GM12878 (cell line): ENCODE measurements at regions not wholly inside any gene's neighbourhood (a gene's known extent, or its start where the extent isn't known, plus 50 kb on each side); places are given as distances from the start of the nearest gene placed in this dataset.

Experiments
- ATAC-seq: fragments of 200-7000 bp; cut with Tn5 transposase; 3 replicates; pipeline ENCODE4 v1.9.1; 2020; ENCODE audit warnings: mild to moderate bottlenecking, moderate library complexity
- BruUV-seq: library from RNA; stranded (reverse); fragments of 400-500 nt; replicated peaks from 2 replicates; lab custom pipeline; 2021; lab: Mats Ljungman, UMichigan
- CTCF ChIA-PET: fragments of 300-600 bp; sonication (Branson Sonifier 250); formaldehyde crosslinking; extraction: SDS; loops from one replicate; lab custom pipeline; 2021; ENCODE audit warnings: inconsistent platforms; lab: Yijun Ruan, JAX
- POLR2A ChIA-PET: fragments of 350-600 bp; formaldehyde crosslinking; extraction: SDS; loops from one replicate; lab custom pipeline; 2021; ENCODE audit warnings: inconsistent platforms; lab: Charles Lee
- RAD21 ChIA-PET: fragments of 300-600 bp; sonication (Branson Sonifier 250); formaldehyde crosslinking; loops from one replicate; lab custom pipeline; 2023; ENCODE audit warnings: antibody characterized with exemption; ENCODE audit not compliant: unreplicated experiment; lab: Charles Lee
- SMC1A ChIA-PET: fragments of 300-600 bp; sonication (Branson Sonifier 250); formaldehyde crosslinking; loops from one replicate; lab custom pipeline; 2023; ENCODE audit not compliant: unreplicated experiment, uncharacterized antibody; lab: Charles Lee
- DNase-seq: peaks from one replicate; pipeline ENCODE4 v3.0.0-alpha.2; 2011; ENCODE audit warnings: low read depth, low spot score
- FAIRE-seq: peaks from 3 replicates; lab custom pipeline; 2011; peaks lifted over from hg19 to GRCh38; lab: Jason Lieb, UNC
- H2AFZ ChIP-seq: 2 replicates; pipeline ENCODE4 v1.6.0; 2011; ENCODE audit warnings: low read depth, low read length, control low read depth; ENCODE audit not compliant: control insufficient read depth
- H3K27ac ChIP-seq: 2 replicates; pipeline ENCODE4 v1.5.1; 2011; ENCODE audit warnings: control low read depth; ENCODE audit not compliant: control insufficient read depth, insufficient read depth
- H3K27me3 ChIP-seq, 2 experiments: replicated peaks in 1 of 2; 2 replicates each; pipeline versions ENCODE4 v1.6.0 to v1.6.1; 2011; ENCODE audit warnings: low read length in 1 of 2; ENCODE audit not compliant: control insufficient read depth in 2 of 2, insufficient read depth in 2 of 2
- H3K36me3 ChIP-seq, 2 experiments: 2 replicates each; pipeline ENCODE4 v1.5.1; 2011; ENCODE audit warnings: low read length in 1 of 2; ENCODE audit not compliant: control insufficient read depth in 2 of 2, insufficient read depth in 2 of 2
- H3K4me1 ChIP-seq: 2 replicates; pipeline ENCODE4 v1.6.1; 2011; ENCODE audit warnings: mild to moderate bottlenecking, low read length, moderate library complexity, mixed read lengths; ENCODE audit not compliant: control insufficient read depth, insufficient read depth
- H3K4me2 ChIP-seq: 2 replicates; pipeline ENCODE4 v1.6.0; 2011; ENCODE audit warnings: control low read depth; ENCODE audit not compliant: control insufficient read depth, insufficient read depth
- H3K4me3 ChIP-seq: fragments of 200-600 bp; sonication (generic); 2 replicates; pipeline ENCODE4 v1.5.1; 2016
- H3K79me2 ChIP-seq: 2 replicates; pipeline ENCODE4 v1.6.0; 2011; ENCODE audit warnings: low read length; ENCODE audit not compliant: control insufficient read depth, insufficient read depth
- H3K9ac ChIP-seq: 2 replicates; pipeline ENCODE4 v1.8.0; 2011; ENCODE audit warnings: low read length, control low read depth, mixed read lengths; ENCODE audit not compliant: control insufficient read depth, insufficient read depth
- H3K9me3 ChIP-seq: replicated peaks from 3 replicates; pipeline ENCODE4 v1.5.1; 2011; ENCODE audit warnings: mild to moderate bottlenecking, low read length; ENCODE audit not compliant: control insufficient read depth, insufficient read depth
- H4K20me1 ChIP-seq: 2 replicates; pipeline ENCODE4 v1.6.0; 2011; ENCODE audit not compliant: control insufficient read depth, insufficient read depth
- ASH2L ChIP-seq: fragments of 300-600, 200-600 bp; sonication (generic); IDR thresholded peaks from 2 replicates; pipeline ENCODE4 v1.6.1; 2017; ENCODE audit warnings: low read depth, mild to moderate bottlenecking, borderline replicate concordance
- CEBPB ChIP-seq, 2 experiments: fragments of 150-350 bp in 1 of 2; IDR thresholded peaks; 2 replicates each; pipeline ENCODE4 v1.6.1; 2012 to 2014; ENCODE audit warnings: low read depth in 2 of 2, low read length in 2 of 2, borderline replicate concordance in 1 of 2, inconsistent platforms in 1 of 2
- FOS ChIP-seq: IDR thresholded peaks from 3 replicates; pipeline ENCODE4 v1.6.1; 2011; ENCODE audit warnings: borderline replicate concordance; ENCODE audit not compliant: insufficient read length; ENCODE audit errors: extremely low read depth
- FOXK2 ChIP-seq: fragments of 450-650 bp; IDR thresholded peaks from 2 replicates; pipeline ENCODE4 v1.6.1; 2017; ENCODE audit warnings: mild to moderate bottlenecking, moderate library complexity
- KAT2A ChIP-seq: conservative IDR thresholded peaks from 2 replicates; pipeline ENCODE4 v1.6.1; 2011; ENCODE audit warnings: low read depth, low read length; ENCODE audit not compliant: control insufficient read depth
- MYB ChIP-seq: fragments of 150-350 bp; IDR thresholded peaks from 2 replicates; pipeline ENCODE4 v1.6.1; 2014; ENCODE audit warnings: mild to moderate bottlenecking, low read depth, low read length, borderline replicate concordance
- SPI1 ChIP-seq: IDR thresholded peaks from 2 replicates; pipeline ENCODE4 v1.6.1; 2011; ENCODE audit warnings: low read depth, mild to moderate bottlenecking, low read length, moderate library complexity, borderline replicate concordance; ENCODE audit not compliant: insufficient read depth
- SREBF2 ChIP-seq: IDR thresholded peaks from 2 replicates; pipeline ENCODE4 v1.6.1; 2012; ENCODE audit warnings: mild to moderate bottlenecking, low read length
- TBL1XR1 ChIP-seq: IDR thresholded peaks from 2 replicates; pipeline ENCODE4 v1.6.1; 2012; ENCODE audit warnings: low read depth, low read length, improper control_type of control experiment
- TCF7 ChIP-seq: IDR thresholded peaks from 2 replicates; pipeline ENCODE4 v1.6.1; 2014; ENCODE audit warnings: antibody characterized with exemption, borderline replicate concordance
- USF1 ChIP-seq: IDR thresholded peaks from 2 replicates; pipeline ENCODE4 v1.6.1; 2011; ENCODE audit warnings: borderline replicate concordance, low read depth, mild to moderate bottlenecking, moderate library complexity, mixed read lengths, low read length; ENCODE audit not compliant: insufficient read depth; ENCODE audit errors: extremely low read length
- ZNF384 ChIP-seq: IDR thresholded peaks from 2 replicates; pipeline ENCODE4 v1.6.1; 2012; ENCODE audit warnings: low read depth, mild to moderate bottlenecking, low read length, improper control_type of control experiment, borderline replicate concordance
- WGBS: methylation state at CpG from one replicate; pipeline ENCODE4 v1.1.6; 2016; ENCODE audit warnings: low lambda C conversion rate; ENCODE audit not compliant: insufficient replicate concordance, insufficient coverage; ENCODE audit errors: missing lambda C conversion rate; 5-methylcytosine and 5-hydroxymethylcytosine counted together
- in situ Hi-C: fragments of 300-500 bp; cut with MboI; formaldehyde crosslinking; loops from 9 replicates; pipeline ENCODE4 v1.14.3; 2018; ENCODE audit warnings: mixed read lengths
- intact Hi-C: fragments of 100-400 bp; cut with micrococcal nuclease; formaldehyde crosslinking; loops from one replicate; pipeline ENCODE4 v1.14.2; 2022; ENCODE audit not compliant: unreplicated experiment

GRCh38 chr1:170291516-170291915 lies 145.8 kb downstream of the NTMT2 start:
- H3K36me3 ChIP-seq, result no peaks in the 10 kb centered on the region
- ChIA-PET CTCF (no interaction called here), POLR2A (no interaction called here), RAD21 (no interaction called here), SMC1A (no interaction called here)
- DNase-seq (no peak), ATAC-seq (no peak), FAIRE-seq (no peak)
- intact Hi-C loops, result no loop called here
- no peak overlapping the region for H3K9ac ChIP-seq
- BruUV-seq, result no TSS peak
- H3K9me3 ChIP-seq, result no peaks in the 10 kb centered on the region
- H3K4me3 ChIP-seq, result no peak overlapping the region
- no peak overlapping the region for H3K27ac ChIP-seq
- no peaks in the 10 kb centered on the region for H3K79me2 ChIP-seq
- in situ Hi-C loops, result no loop called here
- no peaks in the 10 kb centered on the region for H3K27me3 ChIP-seq
- no peak overlapping the region for H2AFZ ChIP-seq
- no peaks in the 10 kb centered on the region for H4K20me1 ChIP-seq
- TF ChIP-seq MYB (no peak), KAT2A (no peak)
- 45% methylated on average over 4 of the region's 4 CpGs for WGBS
- no peak overlapping the region for H3K4me2 ChIP-seq
- no peaks in the 10 kb centered on the region for H3K4me1 ChIP-seq

DNA sequence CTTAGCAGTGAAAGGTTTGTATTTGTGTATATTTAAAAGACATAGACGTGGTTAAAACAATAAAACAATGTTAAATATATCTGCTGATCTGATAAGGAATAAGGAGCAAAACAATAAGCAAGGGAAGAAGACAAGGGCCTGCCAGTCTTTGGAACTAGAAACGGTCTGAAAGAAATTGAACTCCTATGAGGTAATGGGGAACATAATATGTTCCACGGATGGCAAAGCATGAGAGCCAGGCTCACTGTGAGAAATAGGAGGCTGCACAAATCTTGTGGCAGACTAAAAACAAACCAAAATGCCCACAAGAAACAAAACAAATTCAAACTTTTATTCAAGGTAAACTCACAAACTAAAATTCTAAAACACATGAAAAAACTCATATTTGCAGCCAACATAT lies 150.5 kb downstream of the NTMT2 start:
- 5% methylated on average over 3 of the region's 3 CpGs for WGBS
- ChIA-PET SMC1A (interaction anchor here (0.6 to 1.6 kb wide), 2 partner anchors 8 to 12 kb away, joined by 3 read pairs; no protein-coding TSS in a partner anchor), CTCF (no interaction called here), POLR2A (no interaction called here), RAD21 (no interaction called here)
- DNase-seq, result no peak
- no peak for FAIRE-seq
- H2AFZ ChIP-seq, result no peak overlapping the region
- in situ Hi-C loops, result no loop called here
- ATAC-seq, result no peak
- no peak overlapping the region for H3K4me3 ChIP-seq
- H4K20me1 ChIP-seq, result no peaks in the 10 kb centered on the region
- H3K36me3 ChIP-seq, result no peaks in the 10 kb centered on the region
- TF ChIP-seq CEBPB (IDR thresholded peaks at IDR 0.05; ENCODE audit: borderline replicate concordance in 1 of 2, low read depth in 2 of 2, low read length in 2 of 2) (no peak), TCF7 (no peak), SPI1 (no peak), SREBF2 (no peak), FOS (no peak), USF1 (no peak), ASH2L (no peak), FOXK2 (no peak), ZNF384 (no peak), TBL1XR1 (no peak)
- H3K79me2 ChIP-seq, result no peaks in the 10 kb centered on the region
- intact Hi-C loops, result no loop called here
- no peak overlapping the region for H3K4me2 ChIP-seq
- BruUV-seq, result no TSS peak
- no peak overlapping the region for H3K9ac ChIP-seq
- no peaks in the 10 kb centered on the region for H3K9me3 ChIP-seq
- no peak overlapping the region for H3K27ac ChIP-seq
- H3K27me3 ChIP-seq, result no peaks in the 10 kb centered on the region
- H3K4me1 ChIP-seq, result no peaks in the 10 kb centered on the region
